SU-DHL-6 (cell line): ENCODE measurements at regions not wholly inside any gene's neighbourhood (a gene's known extent, or its start where the extent isn't known, plus 50 kb on each side); places are given as distances from the start of the nearest gene placed in this dataset.

ENCODE experiments used
- CTCF ChIP-seq: fragments of 200-600 bp; sonication (generic); IDR thresholded peaks from one replicate; pipeline ENCODE4 v1.5.1; 2017; ENCODE audit warnings: antibody characterized with exemption, mild to moderate bottlenecking, low read length, moderate library complexity; ENCODE audit not compliant: insufficient read depth, poor library complexity, severe bottlenecking
- EZH2phosphoT487 ChIP-seq: fragments of 200-600 bp; sonication (generic), shearing (Covaris generic); conservative IDR thresholded peaks from 2 replicates; pipeline ENCODE4 v1.6.1; 2018; ENCODE audit warnings: mild to moderate bottlenecking, antibody characterized with exemption, low read length, moderate library complexity, mixed read lengths

- TF ChIP-seq CTCF (no peak), EZH2phosphoT487 (no peak)
Measured at GRCh38 chr7:25726781-25727311, 425.2 kb upstream of the NFE2L3 start.
